ENCODE measurements at regions not wholly inside any gene's neighbourhood (a gene's known extent, or its start where the extent isn't known, plus 50 kb on each side); places are given as distances from the start of the nearest gene placed in this dataset.
"Not testable (repeated sequence)": the region's sequence is repeated elsewhere in the genome, so short reads cannot be mapped to it uniquely, and the experiment has no call there.

DNA sequence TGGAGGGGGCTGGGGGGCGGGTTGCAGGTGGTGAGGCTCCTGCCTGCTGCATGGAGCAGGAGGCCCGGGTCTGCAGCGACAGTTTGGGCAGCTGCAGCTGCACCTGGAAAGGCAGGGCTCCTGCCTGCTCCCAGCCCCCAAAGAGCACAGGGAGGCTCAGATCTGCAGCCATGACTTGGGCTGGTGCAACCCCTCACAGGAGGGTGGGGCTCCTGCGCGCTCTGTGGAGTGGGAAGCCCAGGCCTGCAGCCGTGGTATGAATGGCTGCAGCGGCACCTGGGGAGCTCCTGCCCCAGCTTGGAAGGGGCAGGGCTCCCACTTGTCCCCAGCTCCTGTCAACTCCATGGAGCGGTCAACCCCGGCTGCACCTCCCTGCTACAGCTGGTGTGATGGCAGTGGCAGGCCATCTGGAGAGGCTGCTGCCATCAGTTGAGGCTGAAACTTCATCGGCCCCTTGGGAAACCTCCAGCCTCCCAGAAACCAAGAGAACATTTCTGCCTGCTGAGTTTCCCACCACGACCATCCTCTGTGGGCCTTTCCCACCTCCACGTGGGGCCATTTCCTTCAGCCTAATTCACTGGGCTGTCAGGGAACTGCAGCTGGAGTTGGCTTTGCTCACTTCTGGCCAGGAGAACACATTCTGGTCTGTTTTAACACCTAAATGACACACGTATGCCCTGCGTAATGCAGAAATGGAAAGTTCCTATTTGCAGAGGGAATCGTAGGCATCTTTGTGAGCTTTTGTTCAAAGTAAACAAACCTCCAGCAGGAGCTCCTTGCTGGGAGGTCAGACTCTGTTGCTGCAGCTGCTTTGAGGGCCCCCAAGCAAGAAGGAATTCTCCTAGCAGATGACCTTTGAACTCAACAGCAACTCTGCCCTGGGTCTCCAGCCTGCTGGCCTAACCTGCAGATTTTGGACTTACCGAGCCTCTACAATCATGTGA, 429.0 kb downstream of the PREX1 start:
- DNase-seq = no peak

GRCh38 chr20:48396981-48397861, 430.6 kb downstream of the PREX1 start:
- not testable (repeated sequence) for DNase-seq

- no peak for DNase-seq
Measured at GRCh38 chr20:48395816-48396546, 431.8 kb downstream of the PREX1 start.

GRCh38 chr20:48394415-48395081, 433.3 kb downstream of the PREX1 start:
- DNase-seq = no peak

DNA sequence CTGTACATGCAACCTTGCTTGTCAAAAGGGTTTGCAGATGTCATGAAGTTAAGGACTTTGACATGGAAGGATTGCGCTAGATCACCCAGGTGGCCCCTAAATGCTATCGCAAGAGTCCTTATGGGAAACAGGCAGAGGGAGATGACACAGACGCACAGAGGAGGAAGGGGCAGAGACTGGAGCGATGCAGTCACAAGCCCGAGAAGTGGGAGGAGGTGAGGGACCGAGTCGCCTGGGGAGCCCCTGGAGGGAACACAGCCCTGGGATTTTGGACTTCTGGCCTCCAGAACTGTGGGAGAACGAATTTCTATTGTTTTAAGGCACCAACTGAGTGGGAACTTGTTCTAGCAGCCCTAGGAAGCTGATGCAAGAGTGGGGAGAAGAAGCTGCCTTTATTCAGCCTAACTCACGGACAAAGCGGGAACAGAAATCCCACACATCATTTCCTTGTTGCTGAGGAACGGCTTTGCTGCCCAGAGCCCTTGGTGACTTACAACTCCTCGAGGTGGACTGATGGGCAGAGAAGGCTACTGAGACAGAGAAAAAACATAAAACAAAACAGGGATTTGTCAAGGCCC, 434.0 kb downstream of the PREX1 start:
- DNase-seq = no peak

GRCh38 chr20:48393311-48393685, 434.5 kb downstream of the PREX1 start:
- no peak for DNase-seq

GRCh38 chr20:48392407-48393310, 435.1 kb downstream of the PREX1 start:
- DNase-seq = no peak

DNA sequence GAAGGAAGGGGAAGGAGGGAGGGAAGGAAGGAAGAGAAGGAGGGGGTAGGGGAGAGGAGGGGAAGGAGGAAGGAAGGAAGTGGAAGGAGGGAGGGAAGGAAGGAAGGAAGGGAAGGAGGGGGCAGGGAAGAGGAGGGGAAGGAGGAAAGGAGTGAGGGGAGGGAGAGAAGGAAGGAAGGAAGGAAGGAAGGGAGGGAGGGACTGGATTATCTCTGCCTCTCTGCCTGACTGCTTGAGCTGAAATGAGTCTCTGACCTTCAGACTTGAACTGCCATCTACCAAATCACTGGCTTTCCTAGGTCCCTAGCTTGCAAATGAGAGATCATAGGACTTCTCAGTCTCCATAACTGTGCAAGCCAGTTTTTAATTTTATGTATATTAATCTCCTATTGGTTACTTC, 436.8 kb downstream of the PREX1 start:
- no peak for DNase-seq

DNA sequence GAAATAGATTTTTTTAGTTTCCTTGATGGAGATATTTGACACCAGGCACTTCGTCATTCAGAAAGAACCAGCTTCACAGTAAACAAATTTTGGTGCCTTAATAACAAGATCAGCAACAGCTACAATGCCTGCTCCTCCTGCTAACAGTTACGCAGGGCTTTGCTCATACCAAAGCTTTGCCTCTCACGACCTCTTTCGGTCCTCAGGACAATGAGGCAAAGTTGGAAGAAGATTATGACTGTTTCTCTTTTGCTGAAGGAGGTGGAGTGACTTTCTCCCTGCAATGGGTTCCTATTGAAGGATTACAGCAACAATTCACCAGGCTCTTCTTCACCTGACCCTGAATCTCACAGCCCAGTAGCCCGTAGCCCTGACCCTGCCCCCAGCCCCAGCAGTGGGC, 440.1 kb downstream of the PREX1 start:
- no peak for DNase-seq

DNA sequence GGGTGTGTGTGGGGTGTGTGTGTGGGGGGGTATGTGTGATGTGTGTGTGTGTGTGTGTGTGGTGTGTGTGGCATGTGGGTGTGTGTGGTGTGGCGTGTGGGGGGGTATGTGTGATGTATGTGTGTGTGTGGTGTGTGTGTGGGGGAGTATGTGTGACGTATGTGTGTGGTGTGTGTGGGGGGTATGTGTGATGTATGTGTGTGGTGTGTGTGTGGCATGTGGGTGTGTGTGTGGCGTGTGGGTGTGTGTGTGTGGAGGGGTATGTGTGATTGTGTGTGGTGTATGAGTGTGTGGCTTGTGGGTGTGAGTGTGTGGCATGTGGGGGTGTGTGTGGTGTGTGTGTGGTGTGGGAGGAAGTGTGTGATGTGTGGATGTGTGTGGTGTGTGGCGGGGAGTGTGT, 442.3 kb downstream of the PREX1 start:
- no peak for DNase-seq

DNA sequence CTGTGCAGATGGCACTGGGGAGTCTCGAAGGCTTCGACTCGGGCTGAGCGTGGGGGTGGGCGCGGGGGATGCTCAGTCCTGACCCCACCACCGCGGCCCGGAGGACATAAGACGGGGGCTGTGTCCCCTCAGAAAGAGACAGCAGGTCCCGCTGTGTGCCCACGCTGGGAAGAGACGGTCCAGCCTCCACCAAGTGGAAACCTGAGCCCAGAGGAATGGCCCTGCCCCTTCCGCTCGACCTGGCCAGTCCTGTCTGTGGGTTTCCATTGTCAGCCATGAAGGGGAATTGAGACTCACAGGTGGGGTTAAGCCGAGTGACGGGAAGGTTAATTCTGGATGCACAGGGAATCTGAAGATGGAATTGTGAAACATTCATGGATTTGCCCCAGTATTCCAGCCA, 442.7 kb downstream of the PREX1 start:
- no peak for DNase-seq

GRCh38 chr20:48384147-48384818, 443.5 kb downstream of the PREX1 start:
- DNase-seq = no peak

GRCh38 chr20:48383252-48383651, 444.5 kb downstream of the PREX1 start:
- no peak for DNase-seq

DNA sequence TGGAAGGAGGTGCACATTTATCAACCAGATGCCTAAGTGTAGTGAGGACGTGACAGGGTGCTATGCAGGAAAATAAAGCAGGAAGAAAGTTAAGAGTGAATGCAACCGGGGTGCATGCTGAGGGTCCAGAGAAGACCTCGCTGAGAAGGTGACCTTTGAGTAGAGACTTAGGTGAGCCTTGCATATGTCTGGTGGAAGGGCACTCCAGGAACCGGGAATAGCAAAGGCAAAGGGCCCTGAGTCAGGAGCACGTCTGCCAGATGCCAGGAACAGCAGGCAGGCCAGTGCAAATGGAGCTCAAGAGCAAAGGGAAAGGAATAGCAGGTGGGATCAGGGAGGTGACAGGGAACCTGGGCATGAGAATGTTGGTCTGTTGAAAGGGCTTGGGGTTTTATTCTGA, 445.5 kb downstream of the PREX1 start:
- DNase-seq = no peak

- no peak for DNase-seq
Measured at GRCh38 chr20:48381353-48382120, 446.3 kb downstream of the PREX1 start.

DNA sequence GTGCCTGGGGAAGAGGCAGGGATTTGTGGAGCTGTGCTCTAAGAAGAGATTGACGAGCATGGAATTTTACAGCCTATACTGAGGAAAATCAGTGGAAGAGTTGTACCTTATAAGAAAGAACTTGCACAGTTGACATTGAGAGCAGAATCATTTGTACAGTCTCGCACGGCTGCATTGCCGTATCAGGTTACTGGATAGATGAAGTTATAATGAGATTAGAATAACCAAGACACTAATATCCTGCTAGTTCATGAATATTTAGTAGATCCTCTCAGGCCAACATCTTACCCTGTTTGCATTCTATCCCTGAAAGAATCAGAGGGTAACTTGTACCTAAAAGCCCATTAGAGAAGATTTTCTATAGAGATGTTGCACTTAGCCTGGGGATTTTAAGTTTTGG, 447.1 kb downstream of the PREX1 start:
- DNase-seq = no peak

DNA sequence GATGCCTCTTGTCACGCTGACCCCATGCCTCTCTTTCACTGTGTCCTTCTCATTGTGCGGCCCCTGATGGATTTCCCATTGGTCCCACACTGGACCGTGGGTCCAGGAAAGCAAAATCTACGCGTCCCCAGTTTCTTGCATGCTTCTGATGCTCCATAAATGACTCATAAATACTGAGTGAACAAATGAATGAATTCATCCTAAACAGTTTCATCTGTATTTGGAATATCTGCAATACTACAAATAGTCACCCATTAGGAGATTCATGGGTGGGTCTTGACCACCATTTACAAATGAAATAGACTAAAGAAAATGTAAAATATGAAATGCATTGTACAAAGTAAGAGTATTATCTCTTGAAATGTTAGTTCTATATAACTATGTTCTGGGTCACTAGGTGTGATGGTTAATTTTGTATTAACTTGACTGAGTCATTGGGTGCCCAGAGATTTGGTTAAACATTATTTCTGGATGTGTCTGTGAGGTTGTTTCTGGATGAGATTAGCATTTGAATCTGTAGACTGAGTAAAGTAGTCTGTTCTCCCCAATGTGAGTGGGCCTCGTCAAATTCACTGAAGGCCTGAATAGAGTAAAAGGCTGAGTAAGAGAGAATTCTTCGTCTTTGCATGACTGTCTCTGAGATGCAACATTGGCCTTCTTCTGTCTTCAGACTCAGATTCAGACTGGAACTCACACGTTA, 448.7 kb downstream of the PREX1 start:
- DNase-seq = no peak

DNA sequence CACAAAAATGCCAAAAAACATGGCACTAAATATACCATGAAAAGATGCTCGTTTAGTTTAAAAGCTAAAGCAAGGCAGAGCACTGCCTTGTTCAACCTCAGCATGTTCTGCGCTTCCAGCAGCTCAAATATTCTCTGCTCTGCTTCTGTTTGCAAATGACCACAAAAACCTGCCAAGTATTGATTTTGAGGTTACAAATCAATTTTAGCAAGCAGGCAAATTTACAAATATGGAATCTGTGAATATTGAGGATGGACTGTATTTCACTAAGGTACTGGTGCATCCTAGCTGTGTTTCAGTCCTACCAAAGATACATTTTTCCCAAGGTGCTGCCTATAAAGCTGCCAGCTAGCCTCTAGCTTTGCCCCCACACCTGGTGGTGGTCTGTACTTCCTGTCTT, 449.9 kb downstream of the PREX1 start:
- no peak for DNase-seq

DNA sequence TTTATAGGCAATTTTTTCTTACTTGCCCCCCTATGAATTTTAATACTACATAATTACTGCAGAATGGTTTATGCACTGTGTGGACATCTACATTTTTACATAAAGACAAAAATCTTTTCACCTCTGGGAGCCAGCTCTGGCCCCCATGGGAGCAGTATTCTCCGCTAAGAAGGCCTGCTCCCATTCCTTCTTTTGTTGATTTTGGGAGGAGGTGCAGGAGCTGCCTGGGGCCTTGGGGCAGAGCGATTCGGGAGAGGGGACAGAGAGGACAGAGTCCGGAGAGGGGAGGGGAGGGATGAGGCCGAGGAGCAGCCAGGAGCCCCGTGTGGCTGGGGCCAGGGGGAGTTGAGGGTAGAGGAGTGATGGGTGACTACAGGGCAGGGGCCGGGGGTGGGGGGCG, 452.0 kb downstream of the PREX1 start:
- DNase-seq = no peak
